NCI-H2107 (cell line): ENCODE measurements at regions not wholly inside any gene's neighbourhood (a gene's known extent, or its start where the extent isn't known, plus 50 kb on each side); places are given as distances from the start of the nearest gene placed in this dataset.
"Not testable (repeated sequence)": the region's sequence is repeated elsewhere in the genome, so short reads cannot be mapped to it uniquely, and the experiment has no call there.

ENCODE experiments used
- DNase-seq: peaks from one replicate; lab custom pipeline; 2025; lab: John Stamatoyannopoulos, UW

- no peak for DNase-seq
Observed at GRCh38 chr3:34646911-34647460, 848.6 kb downstream of the PDCD6IP start.

DNA sequence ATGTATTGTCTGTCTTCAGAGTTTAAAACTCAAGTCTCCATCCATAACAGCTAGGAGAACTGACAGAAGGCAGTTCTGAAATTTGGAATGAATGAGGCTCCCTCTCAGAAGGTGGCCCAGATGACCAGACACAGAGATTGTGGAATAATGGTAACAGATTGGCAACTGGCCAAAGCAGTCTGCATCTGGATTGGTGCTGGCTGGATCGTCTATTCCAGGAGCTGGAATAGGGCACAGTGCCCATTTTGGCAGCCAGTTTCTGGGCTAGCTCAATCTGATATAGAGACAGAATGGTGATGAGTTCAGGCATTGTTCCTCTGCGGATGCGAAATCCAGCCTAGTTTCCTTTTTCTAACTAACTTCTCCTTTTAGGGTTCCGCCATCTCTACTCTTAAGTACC, 851.7 kb downstream of the PDCD6IP start:
- no peak for DNase-seq

DNA sequence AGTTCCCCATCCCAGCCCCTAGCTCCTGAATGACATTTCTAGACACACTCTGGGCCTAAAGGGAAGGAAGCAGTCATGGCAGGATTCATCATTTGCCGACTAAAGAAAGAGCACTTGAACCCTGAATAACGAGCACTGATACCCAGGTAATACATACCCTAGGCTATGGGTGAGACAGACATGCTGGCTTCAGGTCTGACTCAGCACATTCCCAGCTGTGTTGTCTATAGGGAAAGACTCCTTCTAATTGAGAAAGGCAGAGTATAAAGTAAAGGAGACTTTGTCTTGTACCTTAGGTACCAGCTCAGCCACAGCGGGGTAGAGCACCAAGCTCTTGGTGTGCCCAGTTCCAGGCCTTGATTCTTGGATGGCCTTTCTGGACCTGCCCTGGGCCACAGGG, 870.5 kb downstream of the PDCD6IP start:
- no peak for DNase-seq

GRCh38 chr3:34669490-34669889, 871.1 kb downstream of the PDCD6IP start:
- DNase-seq, result no peak

GRCh38 chr3:34675383-34676120, 877.1 kb downstream of the PDCD6IP start:
- no peak for DNase-seq

- DNase-seq, result no peak
Observed at GRCh38 chr3:34676436-34676835, 878.0 kb downstream of the PDCD6IP start.

DNA sequence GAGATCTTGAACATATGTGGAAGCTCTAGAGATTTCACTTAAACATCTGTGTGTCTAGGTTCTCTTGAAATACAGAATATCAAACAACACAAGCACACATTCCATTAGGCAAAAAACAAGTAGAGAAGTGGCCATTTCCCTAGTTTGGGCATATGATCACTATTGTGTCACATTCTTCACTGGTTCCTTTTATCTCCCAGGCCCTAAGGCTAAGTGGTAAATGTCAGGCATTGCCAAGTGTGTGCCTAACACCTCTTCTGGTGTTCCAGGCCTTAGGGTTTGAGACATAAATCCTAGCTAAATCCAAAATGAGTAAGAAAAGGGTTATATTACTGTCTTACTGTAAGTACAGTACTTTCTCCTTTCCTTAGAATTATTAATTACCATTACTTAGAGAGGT, 880.1 kb downstream of the PDCD6IP start:
- no peak for DNase-seq

- DNase-seq, result not testable (repeated sequence)
Observed at GRCh38 chr3:34679055-34679454, 880.6 kb downstream of the PDCD6IP start.

DNA sequence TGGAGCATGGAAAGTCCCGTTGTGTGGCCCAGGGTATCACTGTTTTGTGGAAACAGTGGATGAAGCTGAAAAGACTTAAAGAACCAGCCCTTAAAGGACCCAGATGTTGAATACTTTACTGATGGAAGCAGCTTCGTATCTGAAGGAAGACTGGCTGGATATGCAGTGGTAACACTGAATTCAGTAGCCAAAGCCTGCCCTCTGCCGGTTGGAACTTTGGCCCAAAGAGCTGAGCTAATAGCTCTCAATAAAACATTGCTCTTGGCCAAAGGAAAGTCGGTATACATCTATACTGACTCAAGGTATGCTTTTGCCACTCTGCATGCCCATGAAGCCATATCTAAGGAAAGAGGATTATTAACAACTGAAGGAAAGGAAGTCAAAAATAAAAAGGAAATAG, 885.4 kb downstream of the PDCD6IP start:
- no peak for DNase-seq

- no peak for DNase-seq
Observed at GRCh38 chr3:34686541-34686940, 888.1 kb downstream of the PDCD6IP start.

GRCh38 chr3:34687671-34688070, 889.2 kb downstream of the PDCD6IP start:
- no peak for DNase-seq

- no peak for DNase-seq
Observed at GRCh38 chr3:34696831-34697230, 898.4 kb downstream of the PDCD6IP start.

GRCh38 chr3:34703053-34703452, 904.6 kb downstream of the PDCD6IP start:
- DNase-seq, result no peak

GRCh38 chr3:34724916-34725499, 914.3 kb upstream of the ARPP21 start:
- no peak for DNase-seq

- no peak for DNase-seq
Observed at GRCh38 chr3:34725774-34726173, 913.6 kb upstream of the ARPP21 start.

GRCh38 chr3:34727700-34728099, 911.6 kb upstream of the ARPP21 start:
- no peak for DNase-seq

- DNase-seq, result no peak
Observed at GRCh38 chr3:34742151-34742550, 897.2 kb upstream of the ARPP21 start.

GRCh38 chr3:34758630-34759261, 880.6 kb upstream of the ARPP21 start:
- no peak for DNase-seq

DNA sequence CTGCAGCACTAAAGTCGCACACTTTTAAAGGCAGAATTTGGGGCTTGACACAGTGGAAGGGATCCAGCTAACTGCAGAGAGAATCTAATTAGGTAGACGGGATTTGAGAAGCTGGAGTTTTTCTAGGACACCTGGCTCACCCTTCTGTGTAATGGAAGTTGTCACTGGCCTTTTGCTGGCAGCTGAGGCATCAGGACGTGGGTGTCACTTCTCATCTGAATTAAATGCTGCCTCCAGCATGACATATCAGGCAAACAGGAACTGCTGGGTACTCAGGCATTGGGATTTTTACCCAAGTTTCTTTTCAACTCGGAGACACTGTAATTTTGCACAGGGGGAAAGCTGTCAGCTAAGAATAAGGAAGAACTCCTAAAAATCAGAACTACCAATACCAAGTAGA, 861.9 kb upstream of the ARPP21 start:
- DNase-seq, result no peak

- no peak for DNase-seq
Observed at GRCh38 chr3:34779092-34779491, 860.2 kb upstream of the ARPP21 start.

GRCh38 chr3:34780294-34780693, 859.0 kb upstream of the ARPP21 start:
- DNase-seq, result no peak

DNA sequence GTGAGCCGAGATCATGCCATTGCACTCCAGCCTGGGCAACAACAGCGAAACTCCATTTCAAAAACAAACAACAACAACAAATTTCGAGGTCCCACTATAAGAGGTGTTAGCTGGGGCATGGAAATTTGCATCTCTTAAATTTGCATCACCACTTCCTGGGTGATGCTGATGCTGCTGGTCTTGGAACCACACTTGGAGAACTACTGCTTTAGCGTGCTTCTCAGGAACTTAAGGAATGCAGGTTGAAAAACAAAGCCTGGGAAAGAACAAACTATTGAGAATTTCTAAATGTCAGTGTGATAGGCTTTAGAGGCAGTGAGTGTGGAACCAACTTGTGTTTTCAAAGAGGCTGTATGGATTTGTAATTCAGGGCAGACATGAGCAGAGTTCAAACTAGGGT, 858.4 kb upstream of the ARPP21 start:
- no peak for DNase-seq

- DNase-seq, result no peak
Observed at GRCh38 chr3:34782871-34783270, 856.5 kb upstream of the ARPP21 start.
